ENCODE measurements at regions not wholly inside any gene's neighbourhood (a gene's known extent, or its start where the extent isn't known, plus 50 kb on each side); places are given as distances from the start of the nearest gene placed in this dataset.

DNA sequence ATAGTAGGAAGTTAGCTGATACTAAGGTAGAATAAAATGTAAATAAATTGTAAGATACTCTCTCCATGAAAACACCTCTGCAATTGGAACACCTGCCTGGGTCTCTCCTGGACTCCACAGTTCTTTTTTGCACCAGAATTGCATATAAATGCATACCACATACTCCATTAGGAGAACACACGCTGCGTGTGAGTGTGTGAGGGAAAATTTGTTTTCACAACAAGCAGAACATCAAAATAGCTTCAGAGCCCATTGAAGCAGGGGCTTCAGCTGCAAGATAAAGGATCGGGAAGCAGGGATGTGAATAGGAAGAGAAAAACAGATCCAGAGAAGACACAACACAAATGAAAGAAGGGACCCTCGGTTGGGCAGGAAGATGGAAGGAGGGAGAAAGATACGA, 389.8 kb upstream of the BRINP1 start:
- Mint-ChIP-seq H3K27me3 (ENCODE audit: low read depth in 2 of 2) (peaks cover 0 to 6% of the 10 kb centered on the region in 2 donors), H3K27ac (no peak overlapping the region), H3K9me3 (peaks cover 0 to 6% of the 10 kb centered on the region in 2 donors), H3K4me3 (no peak overlapping the region), H3K36me3 (no peaks in the 10 kb centered on the region), H3K4me1 (no peaks in the 10 kb centered on the region)
- H3K4me3 ChIP-seq (ENCODE audit: low read length), result no peak overlapping the region
- no peaks in the 10 kb centered on the region for H3K4me1 ChIP-seq (ENCODE audit: control insufficient read depth, insufficient read depth, low read length)
- H3K9me3 ChIP-seq (ENCODE audit: control insufficient read depth, insufficient read depth, low read length), result no peaks in the 10 kb centered on the region
- TF ChIP-seq, protein P1, sequence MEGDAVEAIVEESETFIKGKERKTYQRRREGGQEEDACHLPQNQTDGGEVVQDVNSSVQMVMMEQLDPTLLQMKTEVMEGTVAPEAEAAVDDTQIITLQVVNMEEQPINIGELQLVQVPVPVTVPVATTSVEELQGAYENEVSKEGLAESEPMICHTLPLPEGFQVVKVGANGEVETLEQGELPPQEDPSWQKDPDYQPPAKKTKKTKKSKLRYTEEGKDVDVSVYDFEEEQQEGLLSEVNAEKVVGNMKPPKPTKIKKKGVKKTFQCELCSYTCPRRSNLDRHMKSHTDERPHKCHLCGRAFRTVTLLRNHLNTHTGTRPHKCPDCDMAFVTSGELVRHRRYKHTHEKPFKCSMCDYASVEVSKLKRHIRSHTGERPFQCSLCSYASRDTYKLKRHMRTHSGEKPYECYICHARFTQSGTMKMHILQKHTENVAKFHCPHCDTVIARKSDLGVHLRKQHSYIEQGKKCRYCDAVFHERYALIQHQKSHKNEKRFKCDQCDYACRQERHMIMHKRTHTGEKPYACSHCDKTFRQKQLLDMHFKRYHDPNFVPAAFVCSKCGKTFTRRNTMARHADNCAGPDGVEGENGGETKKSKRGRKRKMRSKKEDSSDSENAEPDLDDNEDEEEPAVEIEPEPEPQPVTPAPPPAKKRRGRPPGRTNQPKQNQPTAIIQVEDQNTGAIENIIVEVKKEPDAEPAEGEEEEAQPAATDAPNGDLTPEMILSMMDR (IDR thresholded peaks at IDR 0.05), result no peak
- no peak for DNase-seq
- no peaks in the 10 kb centered on the region for H3K36me3 ChIP-seq (ENCODE audit: control insufficient read depth, insufficient read depth, low read length)
- ATAC-seq, result no peak
- intact Hi-C loops (cut with micrococcal nuclease), result no loop called here
- WGBS (ENCODE audit: insufficient coverage), result 46% methylated on average over 3 of the region's 5 CpGs
- no peaks in the 10 kb centered on the region for H3K27me3 ChIP-seq (ENCODE audit: control insufficient read depth, insufficient read depth, low read length)
- no peak overlapping the region for H3K27ac ChIP-seq (ENCODE audit: low read length)

DNA sequence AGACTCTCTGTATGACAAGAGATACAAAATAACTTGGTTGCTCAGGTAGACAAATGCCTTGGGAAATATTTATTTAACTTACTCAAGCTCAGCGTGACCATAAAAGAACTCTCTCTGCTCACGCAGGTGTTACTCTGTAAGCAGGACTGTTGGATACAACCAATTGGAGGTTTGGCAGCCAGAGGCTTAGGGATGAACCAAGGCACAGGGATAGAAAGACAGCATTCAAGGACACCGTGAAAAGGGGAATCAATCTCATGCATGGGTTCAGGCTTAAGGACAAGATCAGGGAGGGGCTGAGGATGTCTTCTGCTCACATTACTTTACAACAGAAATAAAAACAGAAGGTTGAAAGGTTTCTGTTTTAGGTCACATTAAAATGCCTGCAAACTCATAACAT, 389.0 kb upstream of the BRINP1 start:
- Mint-ChIP-seq H3K9me3 (peaks cover 0 to 6% of the 10 kb centered on the region in 2 donors), H3K4me1 (no peaks in the 10 kb centered on the region), H3K36me3 (no peaks in the 10 kb centered on the region), H3K4me3 (no peak overlapping the region), H3K27me3 (ENCODE audit: low read depth in 2 of 2) (peaks cover 0 to 6% of the 10 kb centered on the region in 2 donors), H3K27ac (no peak overlapping the region)
- 72% methylated on average over 3 of the region's 3 CpGs for WGBS (ENCODE audit: insufficient coverage)
- Histone ChIP-seq H3K9me3 (ENCODE audit: control insufficient read depth, insufficient read depth, low read length) (no peaks in the 10 kb centered on the region), H3K27ac (ENCODE audit: low read length) (no peak overlapping the region), H3K27me3 (ENCODE audit: control insufficient read depth, insufficient read depth, low read length) (no peaks in the 10 kb centered on the region), H3K4me3 (ENCODE audit: low read length) (no peak overlapping the region), H3K36me3 (ENCODE audit: control insufficient read depth, insufficient read depth, low read length) (no peaks in the 10 kb centered on the region), H3K4me1 (ENCODE audit: control insufficient read depth, insufficient read depth, low read length) (no peaks in the 10 kb centered on the region)
- TF ChIP-seq, protein P1 (IDR thresholded peaks at IDR 0.05), result no peak
- ATAC-seq (no peak), DNase-seq (no peak)
- intact Hi-C loops (cut with micrococcal nuclease), result no loop called here

DNA sequence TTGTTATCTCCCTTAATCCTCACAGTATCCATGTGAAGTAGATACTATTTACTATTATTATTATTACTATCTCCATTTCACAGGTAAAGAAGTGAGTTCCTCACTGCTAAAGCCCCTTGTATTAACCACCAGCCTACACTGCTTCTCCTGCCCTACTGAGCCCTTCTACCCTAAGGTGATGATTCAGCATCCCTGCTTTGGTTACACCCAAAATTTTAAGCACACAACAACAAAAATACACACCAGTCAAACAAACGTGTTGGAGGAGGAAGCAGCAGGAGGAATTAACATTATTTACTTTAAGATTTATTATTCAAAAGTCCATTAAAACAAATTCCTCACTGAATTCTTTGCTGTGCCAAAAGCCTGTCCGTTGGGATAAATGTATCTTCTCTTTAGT, 370.2 kb upstream of the BRINP1 start:
- H3K4me3 ChIP-seq (ENCODE audit: low read length), result no peak overlapping the region
- H3K4me3 Mint-ChIP-seq, result no peak overlapping the region
- no peak for DNase-seq
- ATAC-seq, result no peak
- H3K4me1 ChIP-seq (ENCODE audit: control insufficient read depth, insufficient read depth, low read length), result no peaks in the 10 kb centered on the region
- no peak overlapping the region for H3K27ac Mint-ChIP-seq
- intact Hi-C loops (cut with micrococcal nuclease), result no loop called here
- H3K36me3 ChIP-seq (ENCODE audit: control insufficient read depth, insufficient read depth, low read length), result no peaks in the 10 kb centered on the region
- H3K9me3 ChIP-seq (ENCODE audit: control insufficient read depth, insufficient read depth, low read length), result peaks cover 2% of the 10 kb centered on the region
- no peaks in the 10 kb centered on the region for H3K27me3 ChIP-seq (ENCODE audit: control insufficient read depth, insufficient read depth, low read length)
- H3K36me3 Mint-ChIP-seq, result no peaks in the 10 kb centered on the region
- TF ChIP-seq, protein P1 (IDR thresholded peaks at IDR 0.05), result no peak
- H3K4me1 Mint-ChIP-seq, result no peaks in the 10 kb centered on the region
- H3K27me3 Mint-ChIP-seq (ENCODE audit: low read depth in 2 of 2), result no peaks in the 10 kb centered on the region
- H3K27ac ChIP-seq (ENCODE audit: low read length), result no peak overlapping the region
- WGBS (ENCODE audit: insufficient coverage), result no CpG with 5 or more reads among the region's 2 CpGs
- peaks cover 6 to 12% of the 10 kb centered on the region in 2 donors for H3K9me3 Mint-ChIP-seq
